Keratinocyte (primary cell): ENCODE measurements at regions not wholly inside any gene's neighbourhood (a gene's known extent, or its start where the extent isn't known, plus 50 kb on each side); places are given as distances from the start of the nearest gene placed in this dataset.

Experiments used
- DNase-seq: peaks from one replicate; pipeline ENCODE4 v3.0.0-alpha.2; 2011; ENCODE audit warnings: low read depth, missing footprints, low spot score
- FAIRE-seq: peaks from 2 replicates; lab custom pipeline; 2011; peaks lifted over from hg19 to GRCh38; lab: Jason Lieb, UNC
- H2AFZ ChIP-seq: 2 replicates; pipeline ENCODE4 v1.6.0; 2012; ENCODE audit warnings: low read length, control low read depth, inconsistent platforms; ENCODE audit not compliant: control insufficient read depth
- H3K27ac ChIP-seq: 2 replicates; pipeline ENCODE4 v1.5.1; 2011; ENCODE audit warnings: low read length; ENCODE audit not compliant: control insufficient read depth, insufficient read depth
- H3K27me3 ChIP-seq: 3 replicates; pipeline ENCODE4 v1.6.0; 2011; ENCODE audit warnings: low read length; ENCODE audit not compliant: control insufficient read depth, insufficient read depth; ENCODE audit errors: extremely low read depth
- H3K36me3 ChIP-seq, 2 experiments: 2 replicates in 1 of 2; 3 replicates in 1 of 2; pipeline ENCODE4 v1.5.1; 2011; ENCODE audit warnings: low read length in 2 of 2, mild to moderate bottlenecking in 1 of 2; ENCODE audit not compliant: control insufficient read depth in 2 of 2, insufficient read depth in 2 of 2; ENCODE audit errors: extremely low read depth in 1 of 2
- H3K4me1 ChIP-seq: 3 replicates; pipeline ENCODE4 v1.5.1; 2011; ENCODE audit warnings: low read length; ENCODE audit not compliant: control insufficient read depth, insufficient read depth; ENCODE audit errors: extremely low read depth
- H3K4me2 ChIP-seq: 3 replicates; pipeline ENCODE4 v1.6.0; 2011; ENCODE audit warnings: low read depth, low read length; ENCODE audit not compliant: control insufficient read depth, insufficient read depth; ENCODE audit errors: extremely low read depth
- H3K4me3 ChIP-seq, 3 experiments: fragments of 200-600 bp in 1 of 3; sonication (generic) in 1 of 3; 2 replicates in 2 of 3; 3 replicates in 1 of 3; pipeline ENCODE4 v1.5.1; 2011 to 2016; ENCODE audit warnings: low read length in 3 of 3, mild to moderate bottlenecking in 3 of 3, control low read depth in 2 of 3, inconsistent platforms in 1 of 3, low read depth in 1 of 3, mixed read lengths in 1 of 3, mixed run types in 1 of 3, moderate library complexity in 1 of 3; ENCODE audit not compliant: control insufficient read depth in 2 of 3, insufficient read depth in 2 of 3; ENCODE audit errors: extremely low read depth in 1 of 3
- H3K79me2 ChIP-seq: 2 replicates; pipeline ENCODE4 v1.6.0; 2012; ENCODE audit warnings: low read length; ENCODE audit not compliant: control insufficient read depth, insufficient read depth
- H3K9ac ChIP-seq: 3 replicates; pipeline ENCODE4 v1.6.0; 2011; ENCODE audit warnings: low read length; ENCODE audit not compliant: control insufficient read depth, insufficient read depth; ENCODE audit errors: extremely low read depth
- H3K9me1 ChIP-seq: 3 replicates; pipeline ENCODE4 v1.6.0; 2011; ENCODE audit warnings: low read length; ENCODE audit not compliant: control insufficient read depth, insufficient read depth; ENCODE audit errors: extremely low read depth
- H3K9me3 ChIP-seq: 2 replicates; pipeline ENCODE4 v1.5.1; 2012; ENCODE audit warnings: low read depth, low read length; ENCODE audit not compliant: control insufficient read depth
- H4K20me1 ChIP-seq: 3 replicates; pipeline ENCODE4 v1.6.0; 2011; ENCODE audit warnings: low read length; ENCODE audit not compliant: control insufficient read depth, insufficient read depth; ENCODE audit errors: extremely low read depth
- EZH2 ChIP-seq: IDR thresholded peaks from one replicate; pipeline ENCODE4 v1.6.1; 2012; ENCODE audit warnings: inconsistent platforms, mild to moderate bottlenecking, low read length, moderate library complexity
- dilution Hi-C: fragments of 300-500 bp; cut with MboI; formaldehyde crosslinking; loops from one replicate; pipeline ENCODE4 v1.7.0; 2020; ENCODE audit warnings: low sequenced_read_pairs; ENCODE audit not compliant: extremely low pct_ligation_motif_present
- TF ChIP-seq, protein P1 (sequence below), 3 experiments: IDR thresholded peaks in 1 of 3; conservative IDR thresholded peaks in 1 of 3; optimal IDR thresholded peaks in 1 of 3; 2 replicates in 2 of 3; 3 replicates in 1 of 3; pipeline versions ENCODE3 to v1.5.1; 2011; ENCODE audit warnings: low read length in 3 of 3, mild to moderate bottlenecking in 3 of 3, moderate library complexity in 2 of 3, control low read depth in 1 of 3, inconsistent platforms in 1 of 3; ENCODE audit not compliant: insufficient read depth in 2 of 3; ENCODE audit errors: extremely low read depth in 1 of 3

GRCh38 chr9:18017136-18017535 lies 438.3 kb downstream of the SH3GL2 start:
- TF ChIP-seq, protein P1, sequence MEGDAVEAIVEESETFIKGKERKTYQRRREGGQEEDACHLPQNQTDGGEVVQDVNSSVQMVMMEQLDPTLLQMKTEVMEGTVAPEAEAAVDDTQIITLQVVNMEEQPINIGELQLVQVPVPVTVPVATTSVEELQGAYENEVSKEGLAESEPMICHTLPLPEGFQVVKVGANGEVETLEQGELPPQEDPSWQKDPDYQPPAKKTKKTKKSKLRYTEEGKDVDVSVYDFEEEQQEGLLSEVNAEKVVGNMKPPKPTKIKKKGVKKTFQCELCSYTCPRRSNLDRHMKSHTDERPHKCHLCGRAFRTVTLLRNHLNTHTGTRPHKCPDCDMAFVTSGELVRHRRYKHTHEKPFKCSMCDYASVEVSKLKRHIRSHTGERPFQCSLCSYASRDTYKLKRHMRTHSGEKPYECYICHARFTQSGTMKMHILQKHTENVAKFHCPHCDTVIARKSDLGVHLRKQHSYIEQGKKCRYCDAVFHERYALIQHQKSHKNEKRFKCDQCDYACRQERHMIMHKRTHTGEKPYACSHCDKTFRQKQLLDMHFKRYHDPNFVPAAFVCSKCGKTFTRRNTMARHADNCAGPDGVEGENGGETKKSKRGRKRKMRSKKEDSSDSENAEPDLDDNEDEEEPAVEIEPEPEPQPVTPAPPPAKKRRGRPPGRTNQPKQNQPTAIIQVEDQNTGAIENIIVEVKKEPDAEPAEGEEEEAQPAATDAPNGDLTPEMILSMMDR (optimal IDR thresholded peaks at IDR 0.05 in 1 of 3, IDR thresholded peaks at IDR 0.05 in 1 of 3, conservative IDR thresholded peaks at IDR 0.05 in 1 of 3; ENCODE audit: extremely low read depth in 1 of 3, insufficient read depth in 2 of 3, low read length in 3 of 3), result no peak
- TF ChIP-seq EZH2, result no peak
- no peaks in the 10 kb centered on the region for H3K4me1 ChIP-seq
- dilution Hi-C loops, result no loop called here
- H3K4me2 ChIP-seq, result no peak overlapping the region
- no peak for DNase-seq
- no peak overlapping the region for H3K27ac ChIP-seq
- no peak overlapping the region for H2AFZ ChIP-seq
- no peaks in the 10 kb centered on the region for H3K9me3 ChIP-seq
- FAIRE-seq, result no peak
- H3K79me2 ChIP-seq, result no peaks in the 10 kb centered on the region
- H3K9me1 ChIP-seq, result no peaks in the 10 kb centered on the region
- H3K36me3 ChIP-seq, result no peaks in the 10 kb centered on the region
- H4K20me1 ChIP-seq, result no peaks in the 10 kb centered on the region
- H3K4me3 ChIP-seq, result no peak overlapping the region
- no peak overlapping the region for H3K9ac ChIP-seq
- H3K27me3 ChIP-seq, result no peaks in the 10 kb centered on the region

- FAIRE-seq, result no peak
- Histone ChIP-seq H3K9ac (no peak overlapping the region), H3K9me1 (no peaks in the 10 kb centered on the region), H3K36me3 (no peaks in the 10 kb centered on the region), H3K79me2 (no peaks in the 10 kb centered on the region), H3K4me3 (no peak overlapping the region), H4K20me1 (no peaks in the 10 kb centered on the region), H3K27me3 (no peaks in the 10 kb centered on the region), H3K4me1 (no peaks in the 10 kb centered on the region), H3K27ac (no peak overlapping the region), H3K9me3 (no peaks in the 10 kb centered on the region), H3K4me2 (no peak overlapping the region), H2AFZ (no peak overlapping the region)
- dilution Hi-C loops, result no loop called here
- no peak for TF ChIP-seq EZH2
- TF ChIP-seq, protein P1 (optimal IDR thresholded peaks at IDR 0.05 in 1 of 3, IDR thresholded peaks at IDR 0.05 in 1 of 3, conservative IDR thresholded peaks at IDR 0.05 in 1 of 3; ENCODE audit: extremely low read depth in 1 of 3, insufficient read depth in 2 of 3, low read length in 3 of 3), result no peak
- no peak for DNase-seq
These were observed 439.4 kb downstream of the SH3GL2 start for GRCh38 chr9:18018221-18018620.
